ENCODE measurements at regions not wholly inside any gene's neighbourhood (a gene's known extent, or its start where the extent isn't known, plus 50 kb on each side); places are given as distances from the start of the nearest gene placed in this dataset.

DNA sequence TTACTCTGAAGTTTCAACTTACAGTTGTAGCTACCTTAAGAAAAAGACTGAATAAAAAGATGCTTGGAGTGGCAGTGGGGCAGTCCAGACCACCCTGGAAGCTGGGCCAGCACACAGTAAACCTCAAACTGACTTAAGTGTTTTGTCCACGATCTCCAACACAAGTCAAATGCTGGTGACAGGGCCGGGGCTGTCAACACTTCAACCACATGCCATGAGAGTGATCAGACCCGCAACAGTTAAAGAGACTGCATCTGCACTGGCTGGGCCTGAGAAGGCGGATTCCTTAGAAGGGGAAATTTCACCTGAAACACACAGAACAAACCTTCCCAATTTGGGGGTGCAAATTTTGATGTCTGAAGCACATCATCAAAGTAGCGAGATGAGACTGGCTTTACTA, 223.5 kb upstream of the CAND1 start:
- no peak for TF ChIP-seq POLR2AphosphoS5 (IDR thresholded peaks at IDR 0.05; ENCODE audit: borderline replicate concordance, low read depth, low read length)
- TF ChIP-seq EZH2 (IDR thresholded peaks at IDR 0.05): no peak
- no peak for TF ChIP-seq FOXP2 (optimal IDR thresholded peaks at IDR 0.05; ENCODE audit: control extremely low read depth, extremely low read length, insufficient read depth)

All from SK-N-MC (cell line).